Peyer's patch (tissue), 4 donors: ENCODE measurements at regions not wholly inside any gene's neighbourhood (a gene's known extent, or its start where the extent isn't known, plus 50 kb on each side); places are given as distances from the start of the nearest gene placed in this dataset.

Experiments
- DNase-seq, 3 donors: peaks; one replicate each; pipeline ENCODE4 v3.0.0-alpha.2; 2017 to 2019
- H3K27ac ChIP-seq, 4 donors: fragments of 200-600 bp; sonication (generic); one replicate each; pipeline ENCODE4 v1.5.1; 2016 to 2019
- H3K27me3 ChIP-seq, 2 donors: fragments of 200-600 bp; sonication (generic); one replicate each; pipeline ENCODE4 v1.5.1; 2019
- H3K36me3 ChIP-seq, 3 donors: fragments of 200-600 bp; sonication (generic); one replicate each; pipeline ENCODE4 v1.5.1; 2016 to 2019
- H3K4me1 ChIP-seq, 4 donors: fragments of 200-600 bp; sonication (generic); one replicate each; pipeline ENCODE4 v1.5.1; 2016 to 2019
- H3K4me3 ChIP-seq, 4 donors: fragments of 200-600 bp; sonication (generic); 1 replicate in 3 of 4; 2 replicates in 1 of 4; pipeline ENCODE4 v1.5.1; 2016 to 2019; ENCODE audit warnings: mild to moderate bottlenecking in 1 of 4
- H3K9me3 ChIP-seq, 4 donors: fragments of 200-600 bp; sonication (generic); one replicate each; pipeline ENCODE4 v1.5.1; 2016 to 2019; ENCODE audit warnings: mild to moderate bottlenecking in 1 of 4
- CTCF ChIP-seq, 6 experiments: fragments of 450-650 bp in 4 of 6; fragments of 200-600 bp in 2 of 6; sonication (generic) in 1 of 6; IDR thresholded peaks; one replicate each; pipeline ENCODE4 v1.5.1; 2017 to 2019; ENCODE audit warnings: antibody characterized with exemption in 6 of 6, mild to moderate bottlenecking in 3 of 6, moderate library complexity in 1 of 6
- POLR2A ChIP-seq, 2 donors: fragments of 450-650 bp; IDR thresholded peaks; one replicate each; pipeline ENCODE4 v1.5.1; 2017; ENCODE audit warnings: antibody characterized with exemption in 2 of 2, mild to moderate bottlenecking in 2 of 2, moderate library complexity in 2 of 2

- H3K9me3 ChIP-seq: no peaks in the 10 kb centered on the region
- no peaks in the 10 kb centered on the region for H3K27me3 ChIP-seq
- no peak overlapping the region for H3K27ac ChIP-seq
- no peak for TF ChIP-seq POLR2A (IDR thresholded peaks at IDR 0.05)
- no peak for TF ChIP-seq CTCF (IDR thresholded peaks at IDR 0.05)
- H3K4me3 ChIP-seq: no peak overlapping the region
- H3K36me3 ChIP-seq: no peaks in the 10 kb centered on the region
- DNase-seq: no peak
- no peaks in the 10 kb centered on the region for H3K4me1 ChIP-seq
Measured at GRCh38 chr2:204380141-204380881, 165.0 kb upstream of the PARD3B start.

- Histone ChIP-seq H3K27me3 (no peaks in the 10 kb centered on the region), H3K27ac (no peak overlapping the region), H3K4me1 (no peaks in the 10 kb centered on the region), H3K9me3 (no peaks in the 10 kb centered on the region), H3K36me3 (no peaks in the 10 kb centered on the region), H3K4me3 (no peak overlapping the region)
- no peak for TF ChIP-seq POLR2A (IDR thresholded peaks at IDR 0.05)
- no peak for TF ChIP-seq CTCF (IDR thresholded peaks at IDR 0.05)
- no peak for DNase-seq
Measured at GRCh38 chr2:204386668-204387067, 158.6 kb upstream of the PARD3B start.

- no peak for DNase-seq
- no peaks in the 10 kb centered on the region for H3K36me3 ChIP-seq
- no peaks in the 10 kb centered on the region for H3K4me1 ChIP-seq
- TF ChIP-seq POLR2A (IDR thresholded peaks at IDR 0.05): no peak
- TF ChIP-seq CTCF (IDR thresholded peaks at IDR 0.05): no peak
- no peak overlapping the region for H3K27ac ChIP-seq
- no peaks in the 10 kb centered on the region for H3K27me3 ChIP-seq
- no peak overlapping the region for H3K4me3 ChIP-seq
- no peaks in the 10 kb centered on the region for H3K9me3 ChIP-seq
Measured at GRCh38 chr2:204389120-204389519, 156.2 kb upstream of the PARD3B start.

GRCh38 chr2:204389856-204390255 lies 155.4 kb upstream of the PARD3B start:
- no peaks in the 10 kb centered on the region for H3K9me3 ChIP-seq
- no peaks in the 10 kb centered on the region for H3K4me1 ChIP-seq
- H3K4me3 ChIP-seq: no peak overlapping the region
- no peak for TF ChIP-seq POLR2A (IDR thresholded peaks at IDR 0.05)
- no peak for TF ChIP-seq CTCF (IDR thresholded peaks at IDR 0.05)
- H3K27me3 ChIP-seq: no peaks in the 10 kb centered on the region
- H3K27ac ChIP-seq: no peak overlapping the region
- no peak for DNase-seq
- H3K36me3 ChIP-seq: no peaks in the 10 kb centered on the region

- Histone ChIP-seq H3K4me1 (no peaks in the 10 kb centered on the region), H3K4me3 (no peak overlapping the region), H3K27me3 (no peaks in the 10 kb centered on the region), H3K27ac (no peak overlapping the region), H3K36me3 (no peaks in the 10 kb centered on the region), H3K9me3 (no peaks in the 10 kb centered on the region)
- DNase-seq: no peak
- TF ChIP-seq POLR2A (IDR thresholded peaks at IDR 0.05) (no peak), CTCF (IDR thresholded peaks at IDR 0.05) (no peak)
Measured at GRCh38 chr2:204395539-204395938, 149.7 kb upstream of the PARD3B start.

- H3K4me1 ChIP-seq: no peaks in the 10 kb centered on the region
- no peaks in the 10 kb centered on the region for H3K9me3 ChIP-seq
- no peak for DNase-seq
- no peaks in the 10 kb centered on the region for H3K36me3 ChIP-seq
- H3K4me3 ChIP-seq: no peak overlapping the region
- H3K27ac ChIP-seq: no peak overlapping the region
- H3K27me3 ChIP-seq: no peaks in the 10 kb centered on the region
- TF ChIP-seq POLR2A (IDR thresholded peaks at IDR 0.05): no peak
Measured at GRCh38 chr2:204401114-204401513, 144.2 kb upstream of the PARD3B start.
